ENCODE measurements at regions not wholly inside any gene's neighbourhood (a gene's known extent, or its start where the extent isn't known, plus 50 kb on each side); places are given as distances from the start of the nearest gene placed in this dataset.

DNA sequence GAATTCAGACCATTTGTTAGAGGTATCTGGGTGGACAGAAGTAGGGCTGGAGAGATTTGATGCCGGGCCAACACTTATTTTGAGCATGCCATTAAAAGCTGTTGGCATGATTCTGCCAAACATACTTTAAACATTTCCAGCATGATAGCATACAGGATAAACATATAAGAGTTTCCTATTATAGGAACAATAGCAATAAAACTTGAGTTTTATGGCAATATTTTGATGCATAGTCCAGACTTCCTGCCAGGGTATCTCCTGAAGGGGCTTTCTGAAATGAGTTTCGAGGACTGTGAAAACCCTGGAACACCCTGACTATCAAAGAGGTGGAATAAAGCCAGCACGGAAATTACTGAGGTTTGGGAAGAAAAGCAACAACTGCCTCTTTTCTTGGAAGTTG, 1398.0 kb upstream of the NXPH2 start:
- Histone ChIP-seq H3K27me3 (no peaks in the 10 kb centered on the region), H3K27ac (no peak overlapping the region), H3K36me3 (no peaks in the 10 kb centered on the region), H3K4me1 (no peaks in the 10 kb centered on the region), H3K9me3 (no peaks in the 10 kb centered on the region), H3K4me3 (no peak overlapping the region)
- TF ChIP-seq EP300 (IDR thresholded peaks at IDR 0.05) (no peak), POLR2AphosphoS5 (IDR thresholded peaks at IDR 0.05) (no peak), POLR2A (IDR thresholded peaks at IDR 0.05) (no peak)
- TF ChIP-seq, protein P1, sequence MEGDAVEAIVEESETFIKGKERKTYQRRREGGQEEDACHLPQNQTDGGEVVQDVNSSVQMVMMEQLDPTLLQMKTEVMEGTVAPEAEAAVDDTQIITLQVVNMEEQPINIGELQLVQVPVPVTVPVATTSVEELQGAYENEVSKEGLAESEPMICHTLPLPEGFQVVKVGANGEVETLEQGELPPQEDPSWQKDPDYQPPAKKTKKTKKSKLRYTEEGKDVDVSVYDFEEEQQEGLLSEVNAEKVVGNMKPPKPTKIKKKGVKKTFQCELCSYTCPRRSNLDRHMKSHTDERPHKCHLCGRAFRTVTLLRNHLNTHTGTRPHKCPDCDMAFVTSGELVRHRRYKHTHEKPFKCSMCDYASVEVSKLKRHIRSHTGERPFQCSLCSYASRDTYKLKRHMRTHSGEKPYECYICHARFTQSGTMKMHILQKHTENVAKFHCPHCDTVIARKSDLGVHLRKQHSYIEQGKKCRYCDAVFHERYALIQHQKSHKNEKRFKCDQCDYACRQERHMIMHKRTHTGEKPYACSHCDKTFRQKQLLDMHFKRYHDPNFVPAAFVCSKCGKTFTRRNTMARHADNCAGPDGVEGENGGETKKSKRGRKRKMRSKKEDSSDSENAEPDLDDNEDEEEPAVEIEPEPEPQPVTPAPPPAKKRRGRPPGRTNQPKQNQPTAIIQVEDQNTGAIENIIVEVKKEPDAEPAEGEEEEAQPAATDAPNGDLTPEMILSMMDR (IDR thresholded peaks at IDR 0.05), result no peak
- no peak for ATAC-seq (ENCODE audit: low FRiP score in 2 of 2)
- DNase-seq, result no peak
- 52 to 60% methylated on average over 3 of the region's 3 CpGs for WGBS, 2 donors

DNA sequence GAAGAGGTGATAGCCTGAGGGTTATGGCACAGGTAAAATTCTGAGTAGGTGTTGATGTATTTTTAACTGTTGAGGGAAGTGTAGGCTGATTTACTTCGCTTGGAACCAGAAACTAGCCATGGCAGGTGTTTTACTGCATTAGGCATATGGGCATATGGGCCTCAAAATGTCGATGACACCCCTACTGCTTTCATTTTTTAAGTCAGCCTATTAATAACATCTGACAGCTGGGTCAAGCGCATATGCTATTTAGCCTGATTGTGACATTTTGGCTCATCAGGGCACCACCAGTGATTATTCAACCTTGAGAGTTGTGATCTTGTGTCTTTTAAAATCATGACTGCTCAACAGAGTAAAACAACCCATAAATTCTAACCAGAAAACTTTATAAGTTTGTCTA, 1396.9 kb upstream of the NXPH2 start:
- no peak for DNase-seq
- H3K9me3 ChIP-seq, result no peaks in the 10 kb centered on the region
- H3K27ac ChIP-seq, result no peak overlapping the region
- no peak for TF ChIP-seq POLR2AphosphoS5 (IDR thresholded peaks at IDR 0.05)
- TF ChIP-seq EP300 (IDR thresholded peaks at IDR 0.05), result no peak
- no peak for TF ChIP-seq POLR2A (IDR thresholded peaks at IDR 0.05)
- TF ChIP-seq, protein P1 (IDR thresholded peaks at IDR 0.05), result no peak
- no peak for ATAC-seq (ENCODE audit: low FRiP score in 2 of 2)
- H3K36me3 ChIP-seq, result no peaks in the 10 kb centered on the region
- H3K4me3 ChIP-seq, result no peak overlapping the region
- 63 to 66% methylated on average over 3 of the region's 3 CpGs for WGBS, 2 donors
- H3K4me1 ChIP-seq, result no peaks in the 10 kb centered on the region
- no peaks in the 10 kb centered on the region for H3K27me3 ChIP-seq

DNA sequence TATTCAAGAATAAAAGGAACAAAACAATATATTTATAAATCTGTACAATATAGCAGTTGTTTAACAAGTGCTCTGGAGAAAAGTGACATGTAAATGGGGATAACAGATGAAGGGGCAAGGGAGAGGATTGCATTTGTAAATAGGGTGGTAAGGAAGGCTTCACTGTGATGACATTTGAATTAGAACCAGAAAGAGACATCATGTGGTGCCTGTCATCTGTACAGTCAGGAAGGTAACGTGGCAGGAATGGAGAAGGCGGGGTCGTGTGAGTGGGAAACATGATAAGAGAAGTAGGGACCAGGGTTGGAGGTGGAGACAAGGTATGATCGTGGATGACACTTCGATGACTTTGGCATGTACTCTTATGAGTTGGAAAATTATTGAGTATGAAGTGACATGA, 1393.6 kb upstream of the NXPH2 start:
- DNase-seq (no peak), ATAC-seq (ENCODE audit: low FRiP score in 2 of 2) (no peak)
- TF ChIP-seq EP300 (IDR thresholded peaks at IDR 0.05) (no peak), POLR2A (IDR thresholded peaks at IDR 0.05) (no peak), POLR2AphosphoS5 (IDR thresholded peaks at IDR 0.05) (no peak)
- TF ChIP-seq, protein P1 (IDR thresholded peaks at IDR 0.05), result no peak
- H3K27ac ChIP-seq, result no peak overlapping the region
- 74 to 86% methylated on average over 5 of the region's 5 CpGs for WGBS, 2 donors
- no peaks in the 10 kb centered on the region for H3K36me3 ChIP-seq
- no peak overlapping the region for H3K4me3 ChIP-seq
- peaks cover 0 to 8% (median 0%) of the 10 kb centered on the region in 4 donors for H3K9me3 ChIP-seq
- no peaks in the 10 kb centered on the region for H3K4me1 ChIP-seq
- H3K27me3 ChIP-seq, result no peaks in the 10 kb centered on the region

DNA sequence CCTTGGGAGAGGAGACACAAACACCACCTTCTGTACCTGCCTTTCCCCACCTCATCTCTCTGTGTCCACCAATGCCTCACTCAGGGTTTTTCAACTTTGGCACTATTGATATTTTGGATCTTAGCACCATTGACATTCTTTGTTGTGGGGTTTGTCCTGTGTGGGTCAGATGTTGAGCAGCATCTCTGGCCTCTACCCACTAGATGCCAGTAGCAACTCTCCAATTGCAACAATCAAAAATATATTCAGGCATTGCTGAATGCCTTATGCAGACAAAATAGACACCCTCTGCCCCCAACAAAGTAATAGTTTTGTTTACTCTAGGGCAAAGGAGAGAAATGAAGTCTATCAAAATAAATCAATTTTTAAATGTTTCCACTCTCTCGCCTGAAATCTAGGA, 1384.3 kb upstream of the NXPH2 start:
- no peak overlapping the region for H3K4me3 ChIP-seq
- WGBS, 2 donors, result 67 to 75% methylated on average over 1 of the region's 1 CpG

DNA sequence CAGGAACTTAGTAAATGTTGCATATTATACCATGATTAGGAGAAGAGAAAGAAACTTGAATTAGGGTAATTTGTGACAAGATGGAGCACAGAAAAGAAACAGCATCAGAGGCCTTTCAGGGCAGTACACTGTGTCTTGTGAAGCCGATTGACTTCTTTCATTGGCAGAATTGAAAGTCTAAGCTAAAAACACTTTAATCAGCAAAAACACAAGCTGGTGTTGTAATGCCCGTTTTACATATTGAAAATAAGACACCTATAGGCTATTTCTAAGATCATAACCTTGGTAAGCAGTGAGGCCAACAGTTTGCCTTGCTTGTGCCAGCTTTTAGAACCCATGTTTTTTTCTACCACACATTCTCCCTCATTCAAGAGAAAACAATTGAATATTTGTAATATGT, 1378.1 kb upstream of the NXPH2 start:
- no peak for ATAC-seq (ENCODE audit: low FRiP score in 2 of 2)
- DNase-seq, result no peak
- whole genome bisulfite sequencing, 2 donors, result 64 to 80% methylated on average over 2 of the region's 2 CpGs
- TF ChIP-seq POLR2AphosphoS5 (IDR thresholded peaks at IDR 0.05) (no peak), EP300 (IDR thresholded peaks at IDR 0.05) (no peak), POLR2A (IDR thresholded peaks at IDR 0.05) (no peak)
- TF ChIP-seq, protein P1 (IDR thresholded peaks at IDR 0.05), result no peak
- Histone ChIP-seq H3K36me3 (no peaks in the 10 kb centered on the region), H3K27ac (no peak overlapping the region), H3K4me1 (no peaks in the 10 kb centered on the region), H3K9me3 (no peaks in the 10 kb centered on the region), H3K27me3 (no peaks in the 10 kb centered on the region), H3K4me3 (no peak overlapping the region)

More for the DNA sequence above, 1384.3 kb upstream of the NXPH2 start:
- no peaks in the 10 kb centered on the region for H3K36me3 ChIP-seq
- H3K27ac ChIP-seq, result no peak overlapping the region
- DNase-seq (no peak), ATAC-seq (ENCODE audit: low FRiP score in 2 of 2) (no peak)
- TF ChIP-seq, protein P1 (IDR thresholded peaks at IDR 0.05), result no peak
- TF ChIP-seq EP300 (IDR thresholded peaks at IDR 0.05) (no peak), POLR2A (IDR thresholded peaks at IDR 0.05) (no peak), POLR2AphosphoS5 (IDR thresholded peaks at IDR 0.05) (no peak)
- H3K4me1 ChIP-seq, result no peaks in the 10 kb centered on the region
- H3K9me3 ChIP-seq, result no peaks in the 10 kb centered on the region
- no peaks in the 10 kb centered on the region for H3K27me3 ChIP-seq

Measured in upper lobe of left lung (tissue), 6 donors.